Nucleus accumbens (tissue), 56 donors: ENCODE measurements at regions not wholly inside any gene's neighbourhood (a gene's known extent, or its start where the extent isn't known, plus 50 kb on each side); places are given as distances from the start of the nearest gene placed in this dataset.
"Not testable (repeated sequence)": the region's sequence is repeated elsewhere in the genome, so short reads cannot be mapped to it uniquely, and the experiment has no call there.

Source experiments
- DNase-seq, 56 donors: peaks; one replicate each; lab custom pipeline; 2025; lab: John Stamatoyannopoulos, UW

GRCh38 chr5:136638084-136638483 lies 272.7 kb upstream of the TRPC7 start:
- DNase-seq, result no peak

DNA sequence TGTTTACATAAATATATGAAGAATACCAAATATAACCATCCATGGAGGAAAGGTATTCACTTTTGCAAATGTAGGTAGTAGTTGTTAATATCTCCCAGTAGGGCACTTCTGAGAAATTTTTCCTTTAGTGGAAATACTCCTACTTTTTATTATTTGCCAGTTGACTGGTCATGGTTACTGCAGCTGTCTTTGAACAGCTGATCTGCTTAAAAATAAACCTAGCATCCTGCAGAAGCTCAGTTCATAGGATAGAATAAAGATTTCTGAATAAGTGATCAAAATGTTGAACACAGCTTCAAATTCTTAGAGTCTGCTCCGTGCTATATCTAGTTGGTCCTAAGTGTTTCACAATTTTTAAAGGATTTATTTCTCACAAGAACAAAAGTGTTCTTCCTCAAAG lies 270.7 kb upstream of the TRPC7 start:
- no peak for DNase-seq

DNA sequence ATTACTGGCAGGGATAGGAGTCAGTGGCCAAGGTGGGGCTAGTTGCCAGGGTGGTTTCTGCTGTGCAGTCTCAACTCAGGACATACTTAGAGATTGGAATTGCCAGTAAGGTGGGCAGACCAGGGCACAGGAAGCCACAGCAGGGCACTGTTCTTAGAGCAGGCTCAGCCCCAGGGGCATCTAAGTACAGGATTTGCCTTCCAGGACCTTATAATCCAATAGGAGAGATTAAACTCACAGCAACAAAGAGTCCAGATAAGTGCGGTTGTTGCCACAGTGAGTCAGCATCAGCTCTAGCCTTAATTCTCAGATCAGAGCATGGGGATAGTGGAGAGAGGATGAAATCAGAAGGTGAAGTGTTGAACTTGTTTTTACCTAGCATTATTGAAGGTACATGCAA lies 265.8 kb upstream of the TRPC7 start:
- DNase-seq, result no peak

DNA sequence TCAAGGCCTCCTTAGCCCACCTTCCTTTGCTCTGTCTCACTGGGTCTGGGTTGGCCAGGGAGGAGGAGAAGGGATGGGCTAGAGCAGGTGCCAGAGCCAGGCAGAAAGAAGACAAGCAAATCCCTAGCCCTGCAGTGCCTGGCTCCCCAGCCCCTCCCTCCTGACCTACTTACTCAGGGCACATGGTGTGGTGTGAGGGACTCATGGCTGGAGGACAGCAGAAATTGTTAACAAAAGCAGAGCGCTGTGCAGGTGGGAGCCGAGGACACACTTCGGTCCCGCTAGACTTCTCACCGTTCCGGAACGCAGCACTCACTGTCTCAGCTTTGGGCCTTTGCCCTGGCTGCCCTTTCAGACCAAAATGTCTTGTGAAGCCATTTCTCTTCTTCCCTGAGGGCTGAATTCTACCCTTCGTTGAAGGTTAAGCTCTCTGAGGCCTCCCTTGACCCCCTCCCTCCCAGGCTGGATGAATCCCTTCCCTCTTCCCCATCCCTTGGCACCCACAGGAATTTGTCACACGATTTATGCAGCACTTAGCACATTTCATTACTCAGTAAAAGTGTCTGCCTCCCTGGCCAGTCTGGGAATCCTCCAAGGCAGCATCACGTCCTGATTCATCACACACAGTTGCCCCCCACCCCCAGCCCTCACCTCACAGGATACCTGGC lies 263.9 kb upstream of the TRPC7 start:
- DNase-seq, result peak in 2 of 56 donors; percentile 2

DNA sequence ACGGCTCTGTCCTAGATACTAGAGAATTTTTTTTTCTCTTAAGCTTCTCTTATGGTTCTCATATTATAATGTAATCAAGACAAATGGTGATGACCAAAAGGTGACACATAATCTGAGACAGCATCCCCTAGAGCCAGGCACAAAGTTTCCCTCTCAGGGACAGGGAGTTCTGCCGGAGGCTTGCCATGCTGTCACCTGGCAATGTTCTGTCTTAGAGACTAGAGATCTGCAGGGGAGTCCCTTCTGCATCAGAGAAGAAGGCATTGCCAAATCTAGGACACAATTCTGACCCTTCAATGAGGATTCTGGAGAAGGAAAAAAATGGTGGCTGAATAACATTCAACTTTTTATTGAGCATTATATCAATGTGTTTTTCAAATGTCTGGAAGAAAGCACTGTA lies 261.2 kb upstream of the TRPC7 start:
- no peak for DNase-seq

DNA sequence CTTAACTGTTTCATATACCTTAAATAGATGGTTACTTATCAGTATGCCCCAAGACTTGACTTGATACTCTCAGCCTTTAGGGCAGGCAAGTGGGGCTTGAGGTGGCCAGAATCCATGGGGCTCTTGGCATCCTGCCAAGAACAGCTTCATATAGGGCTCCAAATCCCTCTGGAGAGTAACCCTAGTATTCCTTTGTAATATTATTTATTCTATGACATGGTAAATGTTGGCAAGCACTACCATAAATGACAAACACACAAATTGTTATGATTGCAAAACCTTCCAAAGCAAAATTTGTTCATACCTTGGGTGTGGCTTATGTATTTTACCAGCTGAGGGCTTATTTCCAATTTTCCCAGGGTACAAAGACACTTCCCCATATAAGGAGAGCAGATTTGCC lies 257.4 kb upstream of the TRPC7 start:
- DNase-seq, result no peak

DNA sequence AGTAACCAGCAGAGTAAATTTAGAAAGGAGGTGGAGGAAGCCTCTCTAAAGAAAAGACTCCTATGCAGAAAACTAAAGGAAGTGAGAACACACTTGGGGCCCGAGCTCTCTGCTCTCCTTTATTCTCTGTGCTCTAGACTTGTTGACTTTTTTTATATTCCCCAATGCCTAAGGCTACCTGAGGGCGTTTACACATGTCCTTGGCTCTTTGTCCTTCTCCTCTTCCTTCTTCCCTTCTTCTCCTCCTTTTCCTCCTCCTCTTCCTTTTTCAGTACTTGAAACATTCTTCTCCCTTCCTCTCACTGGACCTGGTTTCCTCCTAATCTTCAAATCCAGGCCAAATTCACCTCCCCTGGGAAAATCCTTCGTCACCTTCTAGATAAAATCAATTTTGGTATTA lies 256.4 kb upstream of the TRPC7 start:
- no peak for DNase-seq

DNA sequence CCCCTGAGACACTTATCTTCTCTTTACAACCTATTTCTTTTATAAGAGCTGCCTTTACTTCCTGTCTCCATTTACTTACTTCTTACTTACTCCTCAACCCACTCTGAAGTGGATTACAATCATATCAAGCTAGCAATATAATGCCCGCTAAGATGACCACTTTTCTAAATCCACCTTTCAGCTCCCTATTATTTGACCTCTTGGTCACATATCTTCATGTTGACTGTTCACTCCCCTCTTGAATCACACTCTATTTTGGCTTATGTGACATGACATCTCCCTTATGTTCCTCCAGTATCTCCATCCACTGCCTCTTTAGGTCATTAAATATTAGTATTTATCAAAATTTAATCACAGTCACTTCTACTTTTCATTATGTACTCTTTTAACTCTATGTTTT lies 255.3 kb upstream of the TRPC7 start:
- no peak for DNase-seq

DNA sequence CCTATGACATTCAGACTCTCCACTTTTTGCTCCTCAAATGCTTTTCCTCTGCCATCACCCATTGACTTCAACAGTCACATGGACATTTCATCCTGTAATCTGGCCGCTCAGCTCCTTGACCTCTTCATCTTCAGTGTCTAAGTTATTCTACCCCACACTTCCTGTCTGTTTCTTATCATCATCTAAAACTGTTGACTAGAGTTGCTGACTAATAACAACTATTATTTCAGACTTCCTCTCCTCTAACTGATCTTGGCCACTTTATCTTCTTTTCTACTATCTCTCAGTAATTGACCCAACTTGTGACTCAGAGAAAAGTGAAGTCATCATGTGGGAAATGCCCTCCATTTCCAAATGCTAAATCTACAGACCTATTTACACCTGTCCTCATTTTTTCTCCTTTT lies 254.7 kb upstream of the TRPC7 start:
- no peak for DNase-seq

GRCh38 chr5:136619556-136619955 lies 254.2 kb upstream of the TRPC7 start:
- no peak for DNase-seq

GRCh38 chr5:136615251-136616119 lies 250.1 kb upstream of the TRPC7 start:
- no peak for DNase-seq

DNA sequence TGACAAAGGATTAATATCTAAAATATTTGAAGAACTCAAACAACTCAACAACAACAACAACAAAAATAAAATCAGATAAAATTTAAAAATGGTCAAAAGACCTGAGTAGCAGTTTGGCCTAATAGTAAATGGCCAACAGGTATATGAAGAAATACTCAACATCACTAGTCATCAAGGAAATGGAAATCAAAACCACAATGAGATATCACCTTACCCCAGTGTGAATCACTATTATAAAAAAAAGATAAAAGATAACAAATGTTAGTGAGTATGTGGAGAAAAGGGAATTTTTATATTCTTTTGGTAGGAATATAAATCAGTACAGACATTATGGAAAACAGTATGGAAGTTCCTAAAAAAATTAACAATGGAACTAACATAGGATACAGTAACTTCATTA lies 247.9 kb upstream of the TRPC7 start:
- no peak for DNase-seq

DNA sequence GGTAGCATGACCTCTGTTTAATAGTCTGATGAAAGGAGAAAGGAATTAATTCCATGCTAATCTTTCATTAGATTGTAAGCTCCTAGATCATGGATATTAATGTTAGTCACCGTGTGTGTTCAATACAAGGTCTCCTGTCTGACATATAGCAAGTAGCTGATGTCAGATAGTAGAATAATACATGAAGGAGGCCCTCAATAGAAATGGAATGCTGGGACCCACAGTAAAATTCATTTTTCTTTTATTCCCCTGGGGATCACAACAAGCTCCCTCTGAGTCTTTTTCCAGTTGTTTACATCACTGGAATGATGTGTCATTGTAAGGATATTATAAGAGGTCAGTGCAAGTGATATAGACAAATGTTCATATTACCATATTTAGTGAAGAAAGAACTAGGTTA lies 240.3 kb upstream of the TRPC7 start:
- DNase-seq, result no peak

GRCh38 chr5:136600306-136600705 lies 235.0 kb upstream of the TRPC7 start:
- DNase-seq, result no peak

DNA sequence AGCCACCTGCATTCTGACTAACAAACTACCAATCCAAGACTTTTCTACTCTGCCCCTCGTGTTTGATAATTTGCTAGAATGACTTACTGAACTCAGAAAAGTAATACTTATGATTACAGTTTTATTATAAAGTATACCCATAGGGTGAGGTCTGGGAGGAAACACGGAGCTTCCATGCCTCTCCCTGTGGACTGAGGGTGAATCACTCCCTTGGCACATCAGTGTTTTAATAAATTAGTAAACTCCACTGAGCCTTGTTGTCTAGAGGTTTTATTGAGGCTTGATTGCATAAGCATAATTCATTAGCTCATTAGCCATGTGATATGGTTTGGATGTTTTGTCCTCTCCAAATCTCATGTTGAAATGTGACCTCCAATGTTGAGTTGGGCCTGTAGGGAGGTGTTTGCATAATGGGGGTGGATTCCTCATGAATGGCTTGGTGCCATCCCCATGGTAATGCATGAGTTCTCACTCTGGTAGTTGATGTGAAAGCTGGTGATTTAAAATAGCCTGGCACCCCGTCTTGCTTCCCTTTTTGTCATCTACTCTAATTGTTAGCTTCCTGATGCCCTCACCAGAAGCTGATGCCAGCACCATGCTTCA lies 233.6 kb upstream of the TRPC7 start:
- DNase-seq, result no peak

DNA sequence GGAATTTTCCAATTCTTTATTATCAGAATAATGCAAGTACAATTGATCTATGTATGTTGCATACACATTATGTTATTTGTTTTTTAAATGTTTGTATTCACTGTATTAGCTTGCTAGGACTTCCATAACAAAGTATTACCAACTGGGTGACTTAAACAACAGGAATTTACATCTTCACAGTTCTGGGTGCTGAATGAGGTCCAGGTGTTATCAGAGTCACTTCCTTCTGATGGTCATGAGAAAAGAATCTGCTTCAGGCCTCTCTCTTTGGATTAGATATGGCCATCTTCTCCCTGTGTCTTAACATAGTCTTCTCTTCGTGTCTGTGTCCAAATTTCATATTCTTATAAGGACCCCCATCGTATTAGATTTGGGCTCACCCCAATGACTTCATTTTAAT lies 229.1 kb upstream of the TRPC7 start:
- no peak for DNase-seq

DNA sequence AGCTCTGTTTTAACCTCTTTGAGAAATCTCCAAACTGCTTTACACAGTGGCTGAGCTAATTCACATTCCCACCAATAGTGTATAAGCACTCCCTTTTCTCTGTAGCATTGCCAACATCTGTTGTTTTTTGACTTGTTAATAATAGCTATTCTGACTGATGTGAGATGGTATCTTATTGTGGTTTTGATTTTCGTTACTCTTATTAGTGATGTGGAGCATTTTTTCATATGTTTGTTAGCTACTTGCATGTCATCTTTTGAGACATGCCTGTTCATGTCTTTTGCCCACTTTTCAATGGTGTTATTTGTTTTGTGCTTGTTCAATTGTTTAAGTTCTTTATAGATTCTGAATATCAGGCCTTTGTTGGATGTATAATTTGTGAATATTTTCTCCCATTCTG lies 225.2 kb upstream of the TRPC7 start:
- no peak for DNase-seq

GRCh38 chr5:136586196-136586595 lies 220.9 kb upstream of the TRPC7 start:
- DNase-seq, result no peak

GRCh38 chr5:136584474-136584873 lies 219.1 kb upstream of the TRPC7 start:
- no peak for DNase-seq

DNA sequence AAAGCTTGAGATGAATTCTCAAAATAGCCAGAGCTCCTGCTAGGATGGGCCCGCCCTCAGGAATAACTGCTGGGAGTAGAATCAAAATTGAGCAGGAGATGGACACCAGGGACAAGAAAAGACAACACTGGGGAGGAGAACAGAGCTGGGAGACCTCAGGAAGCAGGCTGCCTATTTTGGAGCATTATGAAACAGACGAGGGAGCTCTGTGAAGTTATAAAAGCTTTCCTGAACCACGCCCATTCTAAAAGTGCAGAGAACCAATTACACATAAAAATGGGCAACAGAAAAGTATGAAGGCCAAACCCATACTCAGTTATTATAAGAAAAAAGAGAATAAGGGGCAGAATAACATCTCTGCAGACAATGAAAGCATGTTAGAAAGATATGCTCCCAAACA lies 213.9 kb upstream of the TRPC7 start:
- no peak for DNase-seq

DNA sequence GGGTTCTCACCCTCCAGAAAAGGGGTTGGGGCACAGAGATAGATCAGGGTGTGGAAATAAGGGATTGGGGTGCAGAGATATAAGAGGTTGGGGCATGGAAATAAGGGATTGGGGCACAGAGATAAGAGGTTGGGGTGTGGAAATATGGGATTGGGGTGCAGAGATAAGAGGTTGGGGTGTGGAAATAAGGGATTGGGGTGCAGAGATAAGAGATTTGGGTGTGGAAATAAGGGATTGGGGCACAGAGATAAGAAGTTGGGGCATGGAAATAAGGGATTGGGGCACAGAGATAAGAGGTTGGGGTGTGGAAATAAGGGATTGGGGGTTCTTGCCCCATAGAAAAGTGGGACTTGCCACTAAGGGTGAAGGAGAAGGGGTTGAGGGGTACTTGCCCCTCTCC lies 204.5 kb upstream of the TRPC7 start:
- DNase-seq, result not testable (repeated sequence)

- not testable (repeated sequence) for DNase-seq
Measured at GRCh38 chr5:136565457-136565856, 200.1 kb upstream of the TRPC7 start.
